ENCODE measurements at regions not wholly inside any gene's neighbourhood (a gene's known extent, or its start where the extent isn't known, plus 50 kb on each side); places are given as distances from the start of the nearest gene placed in this dataset.

DNA sequence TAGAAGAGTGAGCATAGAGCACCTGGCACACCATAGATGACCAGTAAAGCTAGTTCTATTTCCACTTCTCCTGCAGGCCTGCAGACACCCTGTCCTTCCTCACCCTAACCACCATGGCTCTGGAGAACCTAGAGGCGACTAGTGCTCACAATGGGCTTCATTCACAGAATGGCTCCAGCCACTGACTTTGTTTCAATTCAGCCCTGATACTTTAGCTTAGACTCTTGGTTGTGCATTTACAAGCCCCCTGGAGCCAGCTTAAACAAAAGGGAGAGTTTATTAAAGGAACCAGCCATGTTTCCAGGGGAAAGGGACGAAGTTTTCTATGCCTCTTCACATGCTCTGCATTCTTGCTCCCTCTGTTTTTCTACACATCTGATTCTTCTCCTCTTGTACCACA is 123.7 kb downstream of the NAV1 start:
- TF ChIP-seq, protein P1, sequence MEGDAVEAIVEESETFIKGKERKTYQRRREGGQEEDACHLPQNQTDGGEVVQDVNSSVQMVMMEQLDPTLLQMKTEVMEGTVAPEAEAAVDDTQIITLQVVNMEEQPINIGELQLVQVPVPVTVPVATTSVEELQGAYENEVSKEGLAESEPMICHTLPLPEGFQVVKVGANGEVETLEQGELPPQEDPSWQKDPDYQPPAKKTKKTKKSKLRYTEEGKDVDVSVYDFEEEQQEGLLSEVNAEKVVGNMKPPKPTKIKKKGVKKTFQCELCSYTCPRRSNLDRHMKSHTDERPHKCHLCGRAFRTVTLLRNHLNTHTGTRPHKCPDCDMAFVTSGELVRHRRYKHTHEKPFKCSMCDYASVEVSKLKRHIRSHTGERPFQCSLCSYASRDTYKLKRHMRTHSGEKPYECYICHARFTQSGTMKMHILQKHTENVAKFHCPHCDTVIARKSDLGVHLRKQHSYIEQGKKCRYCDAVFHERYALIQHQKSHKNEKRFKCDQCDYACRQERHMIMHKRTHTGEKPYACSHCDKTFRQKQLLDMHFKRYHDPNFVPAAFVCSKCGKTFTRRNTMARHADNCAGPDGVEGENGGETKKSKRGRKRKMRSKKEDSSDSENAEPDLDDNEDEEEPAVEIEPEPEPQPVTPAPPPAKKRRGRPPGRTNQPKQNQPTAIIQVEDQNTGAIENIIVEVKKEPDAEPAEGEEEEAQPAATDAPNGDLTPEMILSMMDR (IDR thresholded peaks at IDR 0.05 in 4 of 5, conservative IDR thresholded peaks at IDR 0.05 in 1 of 5): no peak
- no peak for TF ChIP-seq POLR2A (IDR thresholded peaks at IDR 0.05)
